ENCODE measurements at regions not wholly inside any gene's neighbourhood (a gene's known extent, or its start where the extent isn't known, plus 50 kb on each side); places are given as distances from the start of the nearest gene placed in this dataset.

- ATAC-seq (ENCODE audit: low read depth) (no peak), DNase-seq (no peak)
- peaks cover 3% of the 10 kb centered on the region for H3K27me3 Mint-ChIP-seq
- H3K9me3 Mint-ChIP-seq, result no peaks in the 10 kb centered on the region
- no peaks in the 10 kb centered on the region for H3K36me3 Mint-ChIP-seq (ENCODE audit: low read depth)
- H3K4me1 Mint-ChIP-seq, result no peaks in the 10 kb centered on the region
- CTCF ChIA-PET, result no interaction called here
- POLR2A ChIA-PET, result no interaction called here
- no peak overlapping the region for H3K27ac Mint-ChIP-seq
- intact Hi-C loops (cut with micrococcal nuclease), result loop anchor here (10.0 kb wide), 1 partner anchor 1000 kb away; no protein-coding TSS in a partner anchor
- H3K4me3 Mint-ChIP-seq, result no peak overlapping the region
- no peak for TF ChIP-seq CTCF (IDR thresholded peaks at IDR 0.05)
Observed at GRCh38 chr1:214124915-214125314, 137.1 kb downstream of the PROX1 start.

GRCh38 chr1:214125819-214126218 is 138.0 kb downstream of the PROX1 start:
- peaks cover 3% of the 10 kb centered on the region for H3K27me3 Mint-ChIP-seq
- no peaks in the 10 kb centered on the region for H3K9me3 Mint-ChIP-seq
- H3K27ac Mint-ChIP-seq, result no peak overlapping the region
- H3K4me3 Mint-ChIP-seq, result no peak overlapping the region
- TF ChIP-seq CTCF (IDR thresholded peaks at IDR 0.05), result no peak
- ATAC-seq (ENCODE audit: low read depth) (no peak), DNase-seq (no peak)
- CTCF ChIA-PET, result interaction anchor here (1.2 kb wide), 1 partner anchor 203 kb away, joined by 3 read pairs; no protein-coding TSS in a partner anchor
- H3K4me1 Mint-ChIP-seq, result no peaks in the 10 kb centered on the region
- intact Hi-C loops (cut with micrococcal nuclease), result loop anchor here (10.0 kb wide), 1 partner anchor 1001 kb away; no protein-coding TSS in a partner anchor
- no peaks in the 10 kb centered on the region for H3K36me3 Mint-ChIP-seq (ENCODE audit: low read depth)
- POLR2A ChIA-PET, result no interaction called here

- H3K36me3 Mint-ChIP-seq (ENCODE audit: low read depth), result no peaks in the 10 kb centered on the region
- no peaks in the 10 kb centered on the region for H3K4me1 Mint-ChIP-seq
- no peak for ATAC-seq (ENCODE audit: low read depth)
- H3K9me3 Mint-ChIP-seq, result no peaks in the 10 kb centered on the region
- DNase-seq, result no peak
- peaks cover 3% of the 10 kb centered on the region for H3K27me3 Mint-ChIP-seq
- ChIA-PET CTCF (interaction anchor here (0.7 to 1.2 kb wide), 2 partner anchors 202 to 990 kb away, joined by 3 read pairs; no protein-coding TSS in a partner anchor), POLR2A (no interaction called here)
- no peak overlapping the region for H3K4me3 Mint-ChIP-seq
- intact Hi-C loops (cut with micrococcal nuclease), result loop anchor here (10.0 kb wide), 1 partner anchor 1002 kb away; no protein-coding TSS in a partner anchor
- H3K27ac Mint-ChIP-seq, result no peak overlapping the region
- TF ChIP-seq CTCF (IDR thresholded peaks at IDR 0.05), result no peak
Observed at GRCh38 chr1:214126697-214127146, 138.9 kb downstream of the PROX1 start.

- no peak for TF ChIP-seq CTCF (IDR thresholded peaks at IDR 0.05)
- Mint-ChIP-seq H3K36me3 (ENCODE audit: low read depth) (no peaks in the 10 kb centered on the region), H3K27ac (no peak overlapping the region), H3K27me3 (peaks cover 3% of the 10 kb centered on the region), H3K4me1 (no peaks in the 10 kb centered on the region), H3K9me3 (no peaks in the 10 kb centered on the region), H3K4me3 (no peak overlapping the region)
- no peak for DNase-seq
- CTCF ChIA-PET, result no interaction called here
- POLR2A ChIA-PET, result no interaction called here
- no peak for ATAC-seq (ENCODE audit: low read depth)
- intact Hi-C loops (cut with micrococcal nuclease), result loop anchor here (10.0 kb wide), 1 partner anchor 1003 kb away; no protein-coding TSS in a partner anchor
Observed at GRCh38 chr1:214127705-214128104, 139.9 kb downstream of the PROX1 start.

GRCh38 chr1:214135886-214136285 is 145.1 kb upstream of the SMYD2 start:
- no peak overlapping the region for H3K27ac Mint-ChIP-seq
- ATAC-seq (ENCODE audit: low read depth) (no peak), DNase-seq (no peak)
- TF ChIP-seq CTCF (IDR thresholded peaks at IDR 0.05), result no peak
- H3K4me3 Mint-ChIP-seq, result no peak overlapping the region
- intact Hi-C loops (cut with micrococcal nuclease), result no loop called here
- CTCF ChIA-PET, result no interaction called here
- POLR2A ChIA-PET, result no interaction called here
- H3K9me3 Mint-ChIP-seq, result no peaks in the 10 kb centered on the region
- no peaks in the 10 kb centered on the region for H3K36me3 Mint-ChIP-seq (ENCODE audit: low read depth)
- no peaks in the 10 kb centered on the region for H3K4me1 Mint-ChIP-seq
- H3K27me3 Mint-ChIP-seq, result no peaks in the 10 kb centered on the region
